Dendritic cell treated with granulocyte-macrophage colony-stimulating factor and Interleukin-4, amounts not matched to agents 40 ng/mL and 50 ng/mL, for 4 days (primary cell): ENCODE measurements at regions not wholly inside any gene's neighbourhood (a gene's known extent, or its start where the extent isn't known, plus 50 kb on each side); places are given as distances from the start of the nearest gene placed in this dataset.

Experiments used
- H3K27ac Mint-ChIP-seq: one replicate; pipeline ENCODE4 v1.8.0; 2022; ENCODE audit warnings: mild to moderate bottlenecking, mixed read lengths
- H3K27me3 Mint-ChIP-seq: one replicate; pipeline ENCODE4 v1.8.0; 2022; ENCODE audit warnings: mild to moderate bottlenecking, mixed read lengths
- H3K36me3 Mint-ChIP-seq: one replicate; pipeline ENCODE4 v1.8.0; 2022; ENCODE audit warnings: low read depth, mixed read lengths
- H3K4me1 Mint-ChIP-seq: one replicate; pipeline ENCODE4 v1.8.0; 2022; ENCODE audit warnings: low read depth, mixed read lengths
- H3K4me3 Mint-ChIP-seq: one replicate; pipeline ENCODE4 v1.8.0; 2022; ENCODE audit warnings: mild to moderate bottlenecking, moderate library complexity, mixed read lengths
- H3K9me3 Mint-ChIP-seq: one replicate; pipeline ENCODE4 v1.8.0; 2022; ENCODE audit warnings: mixed read lengths
- intact Hi-C: fragments of 100-400 bp; cut with micrococcal nuclease; formaldehyde crosslinking; loops from one replicate; pipeline ENCODE4 v1.15.0; 2022

- H3K27ac Mint-ChIP-seq = no peak overlapping the region
- intact Hi-C loops = no loop called here
Observed at GRCh38 chr2:57867730-57868129, 178.9 kb upstream of the VRK2 start.

GRCh38 chr2:57868619-57869139 lies 177.9 kb upstream of the VRK2 start:
- H3K36me3 Mint-ChIP-seq = no peaks in the 10 kb centered on the region
- H3K27me3 Mint-ChIP-seq = no peaks in the 10 kb centered on the region
- no peak overlapping the region for H3K27ac Mint-ChIP-seq
- no peaks in the 10 kb centered on the region for H3K9me3 Mint-ChIP-seq
- intact Hi-C loops = no loop called here
- H3K4me1 Mint-ChIP-seq = no peaks in the 10 kb centered on the region
- H3K4me3 Mint-ChIP-seq = no peak overlapping the region

More at GRCh38 chr2:57867730-57868129, 178.9 kb upstream of the VRK2 start:
- H3K4me3 Mint-ChIP-seq = no peak overlapping the region
- H3K4me1 Mint-ChIP-seq = no peaks in the 10 kb centered on the region
- no peaks in the 10 kb centered on the region for H3K27me3 Mint-ChIP-seq
- H3K36me3 Mint-ChIP-seq = no peaks in the 10 kb centered on the region
- no peaks in the 10 kb centered on the region for H3K9me3 Mint-ChIP-seq

- H3K4me1 Mint-ChIP-seq = no peaks in the 10 kb centered on the region
- no peak overlapping the region for H3K27ac Mint-ChIP-seq
- intact Hi-C loops = no loop called here
- H3K27me3 Mint-ChIP-seq = no peaks in the 10 kb centered on the region
- H3K36me3 Mint-ChIP-seq = no peaks in the 10 kb centered on the region
- H3K4me3 Mint-ChIP-seq = no peak overlapping the region
- no peaks in the 10 kb centered on the region for H3K9me3 Mint-ChIP-seq
Observed at GRCh38 chr2:57869758-57870344, 176.8 kb upstream of the VRK2 start.

GRCh38 chr2:57876313-57876712 lies 170.3 kb upstream of the VRK2 start:
- H3K27ac Mint-ChIP-seq = no peak overlapping the region
- no peaks in the 10 kb centered on the region for H3K27me3 Mint-ChIP-seq
- intact Hi-C loops = no loop called here
- no peaks in the 10 kb centered on the region for H3K9me3 Mint-ChIP-seq
- H3K4me1 Mint-ChIP-seq = no peaks in the 10 kb centered on the region
- H3K4me3 Mint-ChIP-seq = no peak overlapping the region
- H3K36me3 Mint-ChIP-seq = no peaks in the 10 kb centered on the region

GRCh38 chr2:57877811-57878170 lies 168.8 kb upstream of the VRK2 start:
- Mint-ChIP-seq H3K27me3 (no peaks in the 10 kb centered on the region), H3K4me3 (no peak overlapping the region), H3K36me3 (no peaks in the 10 kb centered on the region), H3K27ac (no peak overlapping the region), H3K4me1 (no peaks in the 10 kb centered on the region), H3K9me3 (no peaks in the 10 kb centered on the region)
- intact Hi-C loops = no loop called here

- Mint-ChIP-seq H3K27me3 (no peaks in the 10 kb centered on the region), H3K9me3 (no peaks in the 10 kb centered on the region), H3K4me3 (no peak overlapping the region), H3K36me3 (no peaks in the 10 kb centered on the region), H3K4me1 (no peaks in the 10 kb centered on the region), H3K27ac (no peak overlapping the region)
- intact Hi-C loops = no loop called here
Observed at GRCh38 chr2:57878171-57878865, 168.3 kb upstream of the VRK2 start.

GRCh38 chr2:57878866-57879210 lies 167.8 kb upstream of the VRK2 start:
- H3K4me1 Mint-ChIP-seq = no peaks in the 10 kb centered on the region
- no peak overlapping the region for H3K27ac Mint-ChIP-seq

GRCh38 chr2:57880446-57880845 lies 166.2 kb upstream of the VRK2 start:
- no peaks in the 10 kb centered on the region for H3K27me3 Mint-ChIP-seq
- H3K36me3 Mint-ChIP-seq = no peaks in the 10 kb centered on the region
- H3K4me3 Mint-ChIP-seq = no peak overlapping the region
- intact Hi-C loops = no loop called here
- H3K9me3 Mint-ChIP-seq = no peaks in the 10 kb centered on the region
- no peak overlapping the region for H3K27ac Mint-ChIP-seq
- H3K4me1 Mint-ChIP-seq = no peaks in the 10 kb centered on the region

More at GRCh38 chr2:57878866-57879210, 167.8 kb upstream of the VRK2 start:
- intact Hi-C loops = no loop called here
- Mint-ChIP-seq H3K27me3 (no peaks in the 10 kb centered on the region), H3K4me3 (no peak overlapping the region), H3K36me3 (no peaks in the 10 kb centered on the region), H3K9me3 (no peaks in the 10 kb centered on the region)

GRCh38 chr2:57880967-57881366 lies 165.6 kb upstream of the VRK2 start:
- Mint-ChIP-seq H3K9me3 (no peaks in the 10 kb centered on the region), H3K36me3 (no peaks in the 10 kb centered on the region), H3K27ac (no peak overlapping the region), H3K27me3 (no peaks in the 10 kb centered on the region), H3K4me1 (no peaks in the 10 kb centered on the region), H3K4me3 (no peak overlapping the region)
- intact Hi-C loops = no loop called here

- no peaks in the 10 kb centered on the region for H3K9me3 Mint-ChIP-seq
- H3K4me1 Mint-ChIP-seq = no peaks in the 10 kb centered on the region
- no peak overlapping the region for H3K27ac Mint-ChIP-seq
- no peaks in the 10 kb centered on the region for H3K36me3 Mint-ChIP-seq
- H3K27me3 Mint-ChIP-seq = no peaks in the 10 kb centered on the region
- intact Hi-C loops = no loop called here
- H3K4me3 Mint-ChIP-seq = no peak overlapping the region
Observed at GRCh38 chr2:57881998-57882888, 164.4 kb upstream of the VRK2 start.

- intact Hi-C loops = no loop called here
- Mint-ChIP-seq H3K27me3 (no peaks in the 10 kb centered on the region), H3K4me1 (no peaks in the 10 kb centered on the region), H3K4me3 (no peak overlapping the region), H3K27ac (no peak overlapping the region), H3K9me3 (no peaks in the 10 kb centered on the region), H3K36me3 (no peaks in the 10 kb centered on the region)
Observed at GRCh38 chr2:57882895-57883515, 163.6 kb upstream of the VRK2 start.

- intact Hi-C loops = no loop called here
- H3K4me3 Mint-ChIP-seq = no peak overlapping the region
Observed at GRCh38 chr2:57884281-57884680, 162.3 kb upstream of the VRK2 start.

GRCh38 chr2:57885742-57886141 lies 160.9 kb upstream of the VRK2 start:
- H3K27ac Mint-ChIP-seq = no peak overlapping the region
- no peak overlapping the region for H3K4me3 Mint-ChIP-seq

More at GRCh38 chr2:57884281-57884680, 162.3 kb upstream of the VRK2 start:
- no peaks in the 10 kb centered on the region for H3K4me1 Mint-ChIP-seq
- no peaks in the 10 kb centered on the region for H3K27me3 Mint-ChIP-seq
- no peak overlapping the region for H3K27ac Mint-ChIP-seq
- no peaks in the 10 kb centered on the region for H3K9me3 Mint-ChIP-seq
- H3K36me3 Mint-ChIP-seq = no peaks in the 10 kb centered on the region

More at GRCh38 chr2:57885742-57886141, 160.9 kb upstream of the VRK2 start:
- intact Hi-C loops = no loop called here
- H3K9me3 Mint-ChIP-seq = no peaks in the 10 kb centered on the region
- H3K36me3 Mint-ChIP-seq = no peaks in the 10 kb centered on the region
- no peaks in the 10 kb centered on the region for H3K27me3 Mint-ChIP-seq
- peaks cover 4% of the 10 kb centered on the region for H3K4me1 Mint-ChIP-seq
